IMR-90 (cell line): ENCODE measurements at regions not wholly inside any gene's neighbourhood (a gene's known extent, or its start where the extent isn't known, plus 50 kb on each side); places are given as distances from the start of the nearest gene placed in this dataset.
"Not testable (repeated sequence)": the region's sequence is repeated elsewhere in the genome, so short reads cannot be mapped to it uniquely, and the experiment has no call there.

Source experiments
- ATAC-seq: fragments of 200-7000 bp; cut with Tn5 transposase; 2 replicates; pipeline ENCODE4 v1.9.1; 2020; ENCODE audit warnings: low read depth, mild to moderate bottlenecking, moderate library complexity
- BruUV-seq: library from RNA; stranded (reverse); fragments of 400-500 nt; replicated peaks from 2 replicates; lab custom pipeline; 2021; lab: Mats Ljungman, UMichigan
- CTCF ChIA-PET: fragments of 300-600 bp; formaldehyde crosslinking; extraction: SDS; loops from one replicate; lab custom pipeline; 2021; ENCODE audit warnings: antibody characterized with exemption; lab: Yijun Ruan, JAX
- POLR2A ChIA-PET: fragments of 300-600 bp; sonication (Branson Sonifier 250); formaldehyde crosslinking; loops from one replicate; lab custom pipeline; 2022; ENCODE audit warnings: antibody characterized with exemption; ENCODE audit not compliant: unreplicated experiment; lab: Charles Lee
- DNase-seq: peaks from one replicate; pipeline ENCODE4 v3.0.0; 2013
- H2AFZ ChIP-seq: replicated peaks from 2 replicates; pipeline ENCODE3; 2013; ENCODE audit warnings: low read length, mild to moderate bottlenecking; ENCODE audit not compliant: poor library complexity
- H2AK5ac ChIP-seq: 2 replicates; pipeline ENCODE4 v1.6.1; 2013; ENCODE audit warnings: low read depth, low read length, inconsistent platforms
- H2AK9ac ChIP-seq: replicated peaks from 2 replicates; pipeline ENCODE3; 2013; ENCODE audit warnings: mild to moderate bottlenecking, low read depth, low read length, moderate library complexity; ENCODE audit not compliant: poor library complexity
- H2BK120ac ChIP-seq: 2 replicates; pipeline ENCODE4 v1.6.1; 2013; ENCODE audit warnings: low read depth, low read length, inconsistent platforms
- H2BK15ac ChIP-seq: 3 replicates; pipeline ENCODE4 v1.6.1; 2013; ENCODE audit warnings: low read depth, low read length, inconsistent platforms
- H2BK20ac ChIP-seq: 2 replicates; pipeline ENCODE4 v1.6.1; 2013; ENCODE audit warnings: low read depth, mild to moderate bottlenecking, inconsistent platforms, low read length, moderate library complexity
- H2BK5ac ChIP-seq: 2 replicates; pipeline ENCODE4 v1.6.1; 2013; ENCODE audit warnings: mild to moderate bottlenecking, low read depth, low read length, inconsistent platforms; ENCODE audit not compliant: poor library complexity, severe bottlenecking
- H3K14ac ChIP-seq: replicated peaks from 2 replicates; pipeline ENCODE4 v1.6.1; 2013; ENCODE audit warnings: low read depth, low read length, inconsistent platforms
- H3K18ac ChIP-seq: 2 replicates; pipeline ENCODE4 v1.6.1; 2013; ENCODE audit warnings: low read depth, low read length, control low read depth
- H3K23ac ChIP-seq: 2 replicates; pipeline ENCODE4 v1.6.1; 2013; ENCODE audit warnings: low read depth, low read length, inconsistent platforms
- H3K27ac ChIP-seq: 2 replicates; pipeline ENCODE4 v1.5.1; 2013; ENCODE audit warnings: mild to moderate bottlenecking, control low read depth, low read length; ENCODE audit not compliant: insufficient read depth
- H3K27me3 ChIP-seq: 2 replicates; pipeline ENCODE4 v1.6.1; 2013; ENCODE audit warnings: low read length; ENCODE audit not compliant: control insufficient read depth, insufficient read depth
- H3K36me3 ChIP-seq: 2 replicates; pipeline ENCODE4 v1.6.1; 2013; ENCODE audit warnings: low read length, mixed read lengths; ENCODE audit not compliant: control insufficient read depth, insufficient read depth
- H3K4ac ChIP-seq: 2 replicates; pipeline ENCODE4 v1.6.1; 2013; ENCODE audit warnings: low read depth, low read length, inconsistent platforms
- H3K4me1 ChIP-seq: 2 replicates; pipeline ENCODE4 v1.6.1; 2013; ENCODE audit warnings: low read length, mixed read lengths; ENCODE audit not compliant: control insufficient read depth, insufficient read depth
- H3K4me2 ChIP-seq: 2 replicates; pipeline ENCODE4 v1.6.1; 2013; ENCODE audit warnings: low read depth, mild to moderate bottlenecking, control low read depth, low read length, moderate library complexity
- H3K4me3 ChIP-seq: 2 replicates; pipeline ENCODE4 v1.5.1; 2013; ENCODE audit warnings: low read depth, mild to moderate bottlenecking, control low read depth, low read length, moderate library complexity; ENCODE audit not compliant: insufficient read depth
- H3K56ac ChIP-seq: 2 replicates; pipeline ENCODE4 v1.6.1; 2013; ENCODE audit warnings: low read length, inconsistent platforms; ENCODE audit not compliant: insufficient read depth; ENCODE audit errors: extremely low read depth
- H3K79me1 ChIP-seq, 2 experiments: 2 replicates each; pipeline ENCODE4 v1.6.1; 2013; ENCODE audit warnings: low read length in 2 of 2, inconsistent platforms in 1 of 2, low read depth in 1 of 2
- H3K9ac ChIP-seq: 2 replicates; pipeline ENCODE4 v1.6.1; 2013; ENCODE audit warnings: low read depth, low read length, control low read depth
- H3K9me1 ChIP-seq: 2 replicates; pipeline ENCODE4 v1.6.1; 2013; ENCODE audit warnings: low read length, inconsistent platforms; ENCODE audit not compliant: insufficient read depth
- H3K9me3 ChIP-seq: 2 replicates; pipeline ENCODE4 v1.6.1; 2013; ENCODE audit warnings: low read length; ENCODE audit not compliant: control insufficient read depth, insufficient read depth
- H4K20me1 ChIP-seq: 2 replicates; pipeline ENCODE4 v1.6.1; 2013; ENCODE audit warnings: low read length, inconsistent platforms; ENCODE audit not compliant: insufficient read depth
- H4K5ac ChIP-seq: 2 replicates; pipeline ENCODE4 v1.6.1; 2013; ENCODE audit warnings: mild to moderate bottlenecking, low read depth, low read length, control low read depth
- H4K8ac ChIP-seq, 2 experiments: 2 replicates each; pipeline ENCODE4 v1.6.1; 2013; ENCODE audit warnings: low read depth in 2 of 2, low read length in 2 of 2, control low read depth in 1 of 2, inconsistent platforms in 1 of 2
- H4K91ac ChIP-seq: 2 replicates; pipeline ENCODE4 v1.6.1; 2013; ENCODE audit warnings: low read depth, low read length, inconsistent platforms; ENCODE audit not compliant: insufficient read depth
- WGBS, 2 experiments: methylation state at CpG; one replicate each; pipeline versions ENCODE4 v1.1.5 to v1.1.7; 2013; ENCODE audit warnings: missing lambda C conversion rate in 2 of 2; ENCODE audit not compliant: insufficient read length in 1 of 2; ENCODE audit errors: extremely low coverage in 2 of 2; 5-methylcytosine and 5-hydroxymethylcytosine counted together
- dilution Hi-C: fragments of 300-500 bp; cut with HindIII; formaldehyde crosslinking; loops from one replicate; pipeline ENCODE4 v1.14.3; 2018; ENCODE audit warnings: low sequenced_read_pairs; ENCODE audit not compliant: unreplicated experiment
- in situ Hi-C: fragments of 300-500 bp; cut with MboI; formaldehyde crosslinking; loops from 3 replicates; pipeline ENCODE4 v1.14.3; 2019; ENCODE audit warnings: low sequenced_read_pairs, inconsistent platforms, mixed read lengths
- intact Hi-C: fragments of 100-400 bp; cut with micrococcal nuclease; formaldehyde crosslinking; loops from 2 replicates; pipeline ENCODE4 v1.10.0; 2022

GRCh38 chrX:102858826-102859549 is 78.1 kb upstream of the RAB40AL start:
- H3K27ac ChIP-seq, H3K27me3 ChIP-seq, H2BK15ac ChIP-seq, ATAC-seq, in situ Hi-C loops, H3K4me1 ChIP-seq, H3K4ac ChIP-seq, H4K91ac ChIP-seq, H3K56ac ChIP-seq, H3K9me1 ChIP-seq, POLR2A ChIA-PET, H3K23ac ChIP-seq, H3K36me3 ChIP-seq, H2BK120ac ChIP-seq, H2AFZ ChIP-seq, H3K14ac ChIP-seq, DNase-seq, H3K4me2 ChIP-seq, H3K18ac ChIP-seq, CTCF ChIA-PET, H2BK20ac ChIP-seq, H3K79me1 ChIP-seq, H2AK9ac ChIP-seq, H4K5ac ChIP-seq, BruUV-seq, H4K20me1 ChIP-seq, dilution Hi-C loops, H2AK5ac ChIP-seq, H4K8ac ChIP-seq, H3K4me3 ChIP-seq, H2BK5ac ChIP-seq, H3K9ac ChIP-seq, intact Hi-C loops, H3K9me3 ChIP-seq: not testable (repeated sequence)
- 86% methylated on average over 1 of the region's 8 CpGs; no CpG with 5 or more reads in 1 of the 2 experiments for WGBS, 2 experiments
